Vagina (tissue), 2 donors: ENCODE measurements at regions not wholly inside any gene's neighbourhood (a gene's known extent, or its start where the extent isn't known, plus 50 kb on each side); places are given as distances from the start of the nearest gene placed in this dataset.

Experiments used
- POLR2A ChIP-seq, 2 donors: fragments of 450-650 bp; IDR thresholded peaks; one replicate each; pipeline ENCODE4 v1.6.1; 2017; ENCODE audit warnings: antibody characterized with exemption in 2 of 2, mild to moderate bottlenecking in 2 of 2, moderate library complexity in 2 of 2
- POLR2AphosphoS5 ChIP-seq, 2 donors: sonication (generic); formaldehyde crosslinking; IDR thresholded peaks; one replicate each; pipeline ENCODE4 v1.9.0; 2017; ENCODE audit warnings: antibody characterized with exemption in 2 of 2, mild to moderate bottlenecking in 2 of 2, low read depth in 1 of 2; ENCODE audit not compliant: insufficient read depth in 1 of 2
- TF ChIP-seq, protein P1 (sequence below), 3 experiments: fragments of 450-650 bp in 2 of 3; fragments of 200-600 bp in 1 of 3; sonication (generic) in 1 of 3; IDR thresholded peaks; one replicate each; pipeline ENCODE4 v1.5.1; 2017 to 2019; ENCODE audit warnings: antibody characterized with exemption in 3 of 3, mild to moderate bottlenecking in 2 of 3, moderate library complexity in 2 of 3

DNA sequence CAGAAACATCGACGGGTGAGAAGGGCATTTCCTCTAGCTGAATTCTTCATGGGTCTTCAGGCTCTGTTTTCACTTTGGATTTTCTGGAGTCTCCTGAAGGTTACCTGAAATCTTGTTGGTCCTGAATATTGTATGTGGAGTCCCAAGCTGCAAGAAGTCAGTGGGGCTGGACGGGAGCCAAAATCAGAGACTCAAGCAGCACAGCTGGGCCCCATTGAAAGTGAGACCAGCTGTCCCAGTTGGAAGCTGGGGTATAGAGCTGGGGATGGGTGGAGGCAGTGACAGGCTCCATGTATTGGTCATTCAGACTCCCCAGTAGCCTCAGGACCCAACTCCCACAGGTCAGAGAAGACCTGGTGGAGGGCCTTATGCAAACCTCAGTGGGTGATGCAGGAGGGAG lies 111.3 kb upstream of the MLN start:
- TF ChIP-seq, protein P1, sequence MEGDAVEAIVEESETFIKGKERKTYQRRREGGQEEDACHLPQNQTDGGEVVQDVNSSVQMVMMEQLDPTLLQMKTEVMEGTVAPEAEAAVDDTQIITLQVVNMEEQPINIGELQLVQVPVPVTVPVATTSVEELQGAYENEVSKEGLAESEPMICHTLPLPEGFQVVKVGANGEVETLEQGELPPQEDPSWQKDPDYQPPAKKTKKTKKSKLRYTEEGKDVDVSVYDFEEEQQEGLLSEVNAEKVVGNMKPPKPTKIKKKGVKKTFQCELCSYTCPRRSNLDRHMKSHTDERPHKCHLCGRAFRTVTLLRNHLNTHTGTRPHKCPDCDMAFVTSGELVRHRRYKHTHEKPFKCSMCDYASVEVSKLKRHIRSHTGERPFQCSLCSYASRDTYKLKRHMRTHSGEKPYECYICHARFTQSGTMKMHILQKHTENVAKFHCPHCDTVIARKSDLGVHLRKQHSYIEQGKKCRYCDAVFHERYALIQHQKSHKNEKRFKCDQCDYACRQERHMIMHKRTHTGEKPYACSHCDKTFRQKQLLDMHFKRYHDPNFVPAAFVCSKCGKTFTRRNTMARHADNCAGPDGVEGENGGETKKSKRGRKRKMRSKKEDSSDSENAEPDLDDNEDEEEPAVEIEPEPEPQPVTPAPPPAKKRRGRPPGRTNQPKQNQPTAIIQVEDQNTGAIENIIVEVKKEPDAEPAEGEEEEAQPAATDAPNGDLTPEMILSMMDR (IDR thresholded peaks at IDR 0.05): no peak
- TF ChIP-seq POLR2A (IDR thresholded peaks at IDR 0.05) (no peak), POLR2AphosphoS5 (IDR thresholded peaks at IDR 0.05; ENCODE audit: insufficient read depth in 1 of 2, low read depth in 1 of 2) (no peak)
